Fibroblast of the conjunctiva (primary cell): ENCODE measurements at regions not wholly inside any gene's neighbourhood (a gene's known extent, or its start where the extent isn't known, plus 50 kb on each side); places are given as distances from the start of the nearest gene placed in this dataset.

Experiments
- DNase-seq: peaks from one replicate; pipeline ENCODE4 v3.0.0-alpha.2; 2010; ENCODE audit warnings: low read depth

- DNase-seq, result no peak
Measured at GRCh38 chr19:33947265-33947964, 150.7 kb downstream of the KCTD15 start.

GRCh38 chr19:33948651-33949335 is 152.1 kb downstream of the KCTD15 start:
- DNase-seq, result no peak

DNA sequence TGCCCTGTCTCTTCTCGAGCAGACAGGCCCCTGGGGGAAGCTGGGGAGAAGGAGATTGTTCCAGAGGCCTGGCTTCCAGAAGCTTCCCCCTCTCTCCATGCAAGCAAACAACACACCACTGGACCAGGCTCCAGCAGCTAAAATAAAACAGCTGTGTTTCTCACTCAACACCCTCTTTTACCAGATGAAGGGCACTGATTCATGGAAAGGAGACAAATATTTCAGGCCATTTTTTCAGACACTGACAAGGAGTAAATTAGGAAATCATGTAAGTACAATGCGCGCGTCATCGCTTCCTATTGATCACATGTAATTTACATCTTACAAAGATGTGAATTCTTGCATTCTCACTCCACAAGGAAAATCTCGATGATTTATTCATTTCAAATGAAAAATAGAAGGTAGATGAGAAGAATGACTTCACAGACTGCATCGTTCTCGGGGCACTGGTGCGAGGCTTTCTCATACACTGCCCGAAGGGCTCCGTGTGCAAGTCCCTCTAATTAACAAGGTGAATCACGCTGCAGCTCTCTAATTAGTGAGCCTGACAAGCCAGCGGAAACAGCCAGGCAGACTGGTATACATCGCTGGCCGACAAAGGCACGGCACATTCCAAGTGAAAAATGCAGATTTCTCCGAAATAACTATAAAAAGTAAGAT is 153.6 kb downstream of the KCTD15 start:
- no peak for DNase-seq

GRCh38 chr19:33953023-33953422 is 156.4 kb downstream of the KCTD15 start:
- DNase-seq, result no peak

- no peak for DNase-seq
Measured at GRCh38 chr19:33953592-33953991, 156.9 kb downstream of the KCTD15 start.

DNA sequence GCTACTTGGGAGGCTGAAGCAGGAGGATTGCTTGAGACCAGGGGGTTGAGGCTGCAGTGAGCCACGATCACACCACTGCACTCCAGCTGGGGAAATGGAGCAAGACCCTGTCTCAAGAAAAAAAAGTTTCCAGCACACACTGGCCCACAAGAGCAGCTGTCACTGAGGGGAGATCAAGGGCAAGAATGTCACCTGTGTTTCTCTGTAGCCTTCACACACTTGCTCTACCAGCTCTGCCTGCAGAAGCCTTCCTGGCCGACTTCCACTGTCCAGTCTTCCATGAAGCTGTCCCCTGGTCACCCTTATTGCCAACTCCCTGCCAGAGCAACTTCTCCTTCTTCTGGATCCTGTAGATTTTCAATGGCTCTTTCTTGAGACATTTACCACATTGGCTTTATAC is 158.0 kb downstream of the KCTD15 start:
- DNase-seq, result no peak

- DNase-seq, result no peak
Measured at GRCh38 chr19:33956941-33957340, 160.3 kb downstream of the KCTD15 start.

DNA sequence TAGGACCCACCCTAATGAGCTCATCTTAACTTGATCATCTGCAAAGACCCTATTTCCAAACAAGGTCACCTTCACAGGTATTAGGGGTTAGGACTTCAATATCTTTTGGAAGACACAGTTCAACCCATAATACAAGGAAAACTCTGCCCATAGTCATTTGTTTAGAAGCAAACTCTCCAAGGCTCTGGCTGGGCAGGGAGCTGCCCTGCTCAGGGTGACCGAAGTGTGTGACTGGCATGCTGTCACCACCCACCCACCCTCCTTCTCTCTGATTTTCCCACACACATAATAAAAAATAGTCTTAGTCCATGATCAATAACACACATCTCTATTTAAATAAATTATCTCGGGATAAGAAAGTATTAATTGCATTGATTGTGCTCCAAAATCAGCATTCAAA is 161.1 kb downstream of the KCTD15 start:
- DNase-seq, result no peak

DNA sequence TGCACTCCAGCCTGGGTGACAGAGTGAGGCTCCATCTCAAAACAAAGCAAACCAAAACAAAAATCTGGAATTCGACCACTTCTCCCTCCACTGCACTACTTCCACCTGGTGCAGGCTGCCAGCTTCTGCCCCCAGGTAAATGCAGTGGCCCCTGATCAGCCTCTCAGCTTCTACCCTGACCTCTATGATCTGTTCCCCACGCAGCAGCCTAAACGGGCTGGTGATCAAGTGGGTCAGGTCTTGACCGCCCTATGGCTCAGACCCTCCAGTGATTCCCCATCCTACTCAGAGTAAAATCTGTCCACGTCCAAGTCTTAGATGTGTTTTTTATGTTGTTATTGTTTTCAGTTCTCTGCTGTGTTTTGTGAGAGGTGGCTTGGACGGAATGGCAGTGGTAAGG is 163.9 kb downstream of the KCTD15 start:
- DNase-seq, result no peak

DNA sequence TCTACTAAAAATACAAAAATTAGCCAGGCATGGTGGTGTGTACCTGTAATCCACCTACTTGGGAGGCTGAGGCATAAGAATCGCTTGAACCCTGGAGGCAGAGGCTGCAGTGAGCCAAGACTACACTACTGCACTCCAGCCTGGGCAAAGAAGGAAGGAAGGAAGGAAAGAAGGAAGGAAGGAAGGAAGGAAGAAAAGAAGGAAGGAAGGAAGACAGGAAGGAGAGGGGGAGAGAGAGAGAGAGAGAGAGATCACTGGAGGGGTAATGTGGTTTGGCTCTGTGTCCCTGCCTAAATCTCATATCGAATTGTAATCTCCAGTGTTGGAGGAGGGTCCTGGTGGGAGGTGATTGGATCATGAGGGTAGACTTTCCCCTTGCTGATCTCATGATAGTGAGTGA is 165.5 kb downstream of the KCTD15 start:
- no peak for DNase-seq

DNA sequence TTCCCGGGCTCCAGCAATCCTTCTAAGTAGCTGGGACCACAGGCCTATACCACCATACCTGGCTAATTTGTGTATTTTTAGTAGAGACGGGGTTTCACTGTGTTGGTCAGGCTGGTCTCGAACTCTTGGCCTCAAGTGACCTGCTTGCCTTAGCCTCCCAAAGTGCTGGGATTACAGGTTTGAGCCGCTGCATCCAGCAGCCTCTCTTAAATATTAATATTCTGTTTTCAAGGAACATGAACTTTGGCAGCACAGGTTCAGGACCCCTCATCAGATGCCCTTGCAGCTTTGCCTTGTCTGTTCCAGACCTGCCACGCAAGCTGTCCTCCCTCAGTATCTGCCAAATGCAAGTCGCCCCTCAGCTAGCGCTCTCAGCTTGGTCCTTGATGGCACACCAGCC is 166.8 kb downstream of the KCTD15 start:
- no peak for DNase-seq

GRCh38 chr19:33971073-33971472 is 174.4 kb downstream of the KCTD15 start:
- no peak for DNase-seq

DNA sequence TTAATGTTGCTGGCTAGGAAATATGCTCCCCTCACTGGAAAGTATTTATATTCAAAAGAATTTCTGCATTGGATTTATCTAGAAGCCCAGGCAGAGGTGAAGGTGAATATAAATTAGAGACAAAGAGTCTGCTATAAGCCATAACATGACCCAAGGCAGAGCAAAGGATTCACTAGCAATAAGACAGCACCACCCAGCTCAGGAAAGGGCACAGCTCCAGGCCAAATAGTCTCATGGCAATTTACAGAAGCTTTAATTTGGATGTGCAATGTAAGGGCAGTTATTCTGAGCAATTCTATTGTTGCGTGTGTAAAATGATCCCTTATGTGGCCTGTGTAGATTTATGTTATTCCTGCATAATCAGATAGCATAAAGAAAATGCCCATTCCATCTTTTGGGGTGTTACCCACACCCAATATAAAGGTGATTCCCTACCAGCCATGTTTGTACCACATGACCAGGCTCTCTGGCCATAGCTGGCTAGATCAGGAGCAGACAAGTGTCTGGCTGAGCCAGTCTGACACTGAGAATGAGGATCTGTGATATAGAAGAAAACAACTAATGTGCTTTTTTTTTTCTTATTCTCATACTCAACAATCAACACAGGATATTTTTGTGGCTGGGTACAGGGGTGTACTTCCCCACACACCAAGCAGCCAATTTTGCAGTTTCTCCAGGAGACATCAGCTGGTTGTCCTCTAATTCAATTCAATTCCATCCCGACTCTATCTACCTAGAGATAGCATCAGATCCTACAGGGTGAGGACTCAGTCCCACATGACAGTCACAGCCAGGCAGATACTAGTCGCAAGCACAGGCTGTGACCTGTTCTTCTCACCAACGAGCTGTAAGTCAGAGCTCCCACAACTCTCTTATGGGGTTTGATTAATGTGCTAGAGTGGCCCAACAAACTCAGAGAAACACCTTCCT is 181.4 kb downstream of the KCTD15 start:
- DNase-seq, result no peak

GRCh38 chr19:33982706-33983105 is 186.0 kb downstream of the KCTD15 start:
- no peak for DNase-seq

DNA sequence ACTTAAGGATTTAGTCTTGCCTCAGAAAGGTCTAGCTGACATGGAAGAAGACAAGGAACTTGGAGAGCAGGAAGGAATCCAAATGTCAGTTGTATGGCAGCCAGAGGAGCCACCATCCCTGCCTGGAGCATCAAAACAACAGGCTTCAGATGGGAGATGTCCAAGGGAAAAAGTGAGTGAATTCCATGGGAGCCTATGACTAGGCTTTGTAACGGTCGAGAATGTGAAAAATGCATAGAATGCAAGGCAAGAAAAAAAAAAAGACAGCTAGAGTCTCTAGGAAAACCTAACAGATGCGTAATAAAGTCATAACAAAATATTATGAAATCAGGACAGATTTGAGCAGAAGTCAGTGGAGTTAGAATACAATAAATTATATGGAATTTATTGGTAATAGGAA is 183.7 kb upstream of the LSM14A start:
- no peak for DNase-seq

GRCh38 chr19:33997690-33998089 is 174.6 kb upstream of the LSM14A start:
- no peak for DNase-seq

DNA sequence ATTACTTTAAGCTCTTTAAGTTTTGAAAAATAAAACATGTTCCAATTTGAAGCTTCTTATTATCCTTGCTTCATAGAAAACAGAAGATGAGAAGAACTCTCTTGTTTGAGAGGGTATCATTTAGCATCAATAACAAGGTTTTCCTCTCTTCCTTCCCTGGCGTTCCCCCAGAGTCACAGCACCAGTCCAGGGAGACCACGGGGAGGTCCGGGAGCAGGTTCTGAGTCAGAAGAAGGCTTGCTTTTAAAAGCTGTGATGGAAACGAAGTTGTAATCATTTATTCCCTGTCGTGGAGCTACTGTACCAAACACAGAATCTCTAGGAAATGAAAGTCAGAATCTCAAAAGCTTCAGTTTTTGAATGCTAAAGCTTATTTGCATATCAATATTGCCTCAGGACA is 174.0 kb upstream of the LSM14A start:
- no peak for DNase-seq

- DNase-seq, result no peak
Measured at GRCh38 chr19:33998739-33999345, 173.5 kb upstream of the LSM14A start.

- no peak for DNase-seq
Measured at GRCh38 chr19:34017024-34017423, 155.3 kb upstream of the LSM14A start.

- DNase-seq, result no peak
Measured at GRCh38 chr19:34017601-34018000, 154.7 kb upstream of the LSM14A start.

DNA sequence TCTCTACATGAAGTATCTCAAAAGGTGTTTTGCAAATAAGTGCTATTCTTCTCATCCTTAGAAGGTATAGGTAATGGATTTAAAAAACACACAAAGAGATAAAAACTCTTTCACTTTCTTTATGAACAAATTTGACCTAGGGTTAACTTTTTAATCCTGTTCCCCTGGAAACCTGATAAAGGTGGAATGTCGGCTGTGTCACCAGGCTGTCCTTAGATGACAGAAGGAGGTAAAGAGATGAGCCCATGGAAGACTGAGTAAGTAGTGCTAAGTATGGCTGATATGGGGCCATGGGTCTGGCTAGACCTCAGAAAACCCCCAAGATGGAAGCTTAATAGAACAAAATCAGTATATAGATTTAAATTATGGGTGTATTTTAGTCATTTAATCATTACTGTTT is 153.8 kb upstream of the LSM14A start:
- no peak for DNase-seq

GRCh38 chr19:34023381-34023780 is 148.9 kb upstream of the LSM14A start:
- no peak for DNase-seq
